Aorta (tissue), 5 donors: ENCODE measurements at regions not wholly inside any gene's neighbourhood (a gene's known extent, or its start where the extent isn't known, plus 50 kb on each side); places are given as distances from the start of the nearest gene placed in this dataset.
A peak's percentile ranks its signal among the peaks of the same experiment; 100 is the strongest.
"Not testable (repeated sequence)": the region's sequence is repeated elsewhere in the genome, so short reads cannot be mapped to it uniquely, and the experiment has no call there.

Source experiments
- ATAC-seq: fragments of 200-7000 bp; cut with Tn5 transposase; one replicate; pipeline ENCODE4 v1.9.1; 2022; ENCODE audit warnings: moderate library complexity; ENCODE audit not compliant: low FRiP score
- DNase-seq, 2 donors: peaks; one replicate each; pipeline ENCODE4 v3.0.0-alpha.2; 2020
- H3K27ac ChIP-seq, 2 donors: one replicate each; pipeline ENCODE4 v1.5.1; 2013; ENCODE audit warnings: low read length in 2 of 2, mild to moderate bottlenecking in 2 of 2, moderate library complexity in 2 of 2, control low read depth in 1 of 2, inconsistent platforms in 1 of 2, low read depth in 1 of 2
- H3K27me3 ChIP-seq, 2 donors: one replicate each; pipeline ENCODE4 v1.6.1; 2013; ENCODE audit warnings: control low read depth in 1 of 2, low read length in 1 of 2, mild to moderate bottlenecking in 1 of 2, moderate library complexity in 1 of 2; ENCODE audit not compliant: insufficient read depth in 2 of 2, control insufficient read depth in 1 of 2
- H3K36me3 ChIP-seq, 2 donors: one replicate each; pipeline ENCODE4 v1.6.1; 2013; ENCODE audit warnings: control low read depth in 1 of 2, low read length in 1 of 2, mild to moderate bottlenecking in 1 of 2; ENCODE audit not compliant: insufficient read depth in 2 of 2, control insufficient read depth in 1 of 2
- H3K4me1 ChIP-seq, 2 donors: one replicate each; pipeline ENCODE4 v1.6.1; 2013; ENCODE audit warnings: low read length in 2 of 2, control low read depth in 1 of 2, mild to moderate bottlenecking in 1 of 2, moderate library complexity in 1 of 2; ENCODE audit not compliant: insufficient read depth in 2 of 2, control insufficient read depth in 1 of 2
- H3K4me3 ChIP-seq, 2 donors: one replicate each; pipeline ENCODE4 v1.5.1; 2013; ENCODE audit warnings: low read length in 2 of 2, control low read depth in 1 of 2, mild to moderate bottlenecking in 1 of 2
- H3K9me3 ChIP-seq: one replicate; pipeline ENCODE4 v1.6.1; 2013; ENCODE audit warnings: mild to moderate bottlenecking, low read length; ENCODE audit not compliant: control insufficient read depth
- WGBS, 2 donors: extraction: QIAGEN DNeasy Blood & Tissue Kit; methylation state at CpG; one replicate each; pipeline ENCODE4 v1.1.7; 2013; 5-methylcytosine and 5-hydroxymethylcytosine counted together
- intact Hi-C, 2 donors: fragments of 100-400 bp; cut with DNase I; formaldehyde crosslinking; loops; one replicate each; pipeline versions ENCODE4 v1.14.2 to v1.15.0; 2022
- donor health status: healthy with polysubstance abuse.
- donor health status: Bipolar disorder and iron deficiency.
- donor health status: DM: no; HTN: no; CAD: no.
- donor health status: DM: no; HTN: no; CAD: no.
- donor health status: DM: yes; HTN: yes; CAD: no.

- no peak for DNase-seq
- no peaks in the 10 kb centered on the region for H3K27me3 ChIP-seq
Measured at GRCh38 chr12:131644481-131644880, 66.4 kb upstream of the SFSWAP start.

GRCh38 chr12:131644917-131645316, 66.0 kb upstream of the SFSWAP start:
- not testable (repeated sequence) for ATAC-seq, DNase-seq, H3K27ac ChIP-seq, H3K4me3 ChIP-seq, H3K9me3 ChIP-seq, H3K27me3 ChIP-seq, H3K36me3 ChIP-seq, H3K4me1 ChIP-seq
- intact Hi-C loops, result loop anchor here (5.0 kb wide), 1 partner anchor 333 kb away; no protein-coding TSS in a partner anchor
- WGBS, 2 donors, result 65 to 81% methylated on average over 9 of the region's 9 CpGs

More at GRCh38 chr12:131644481-131644880, 66.4 kb upstream of the SFSWAP start:
- intact Hi-C loops, result loop anchor here (5.0 kb wide), 1 partner anchor 332 kb away; no protein-coding TSS in a partner anchor
- no peaks in the 10 kb centered on the region for H3K36me3 ChIP-seq
- H3K27ac ChIP-seq, result no peak overlapping the region
- 69 to 73% methylated on average over 1 of the region's 1 CpG for WGBS, 2 donors
- ATAC-seq, result peak; percentile 41
- no peaks in the 10 kb centered on the region for H3K9me3 ChIP-seq
- H3K4me3 ChIP-seq, result no peak overlapping the region
- no peaks in the 10 kb centered on the region for H3K4me1 ChIP-seq

GRCh38 chr12:131645557-131645956, 65.3 kb upstream of the SFSWAP start:
- H3K4me1 ChIP-seq, DNase-seq, H3K36me3 ChIP-seq, H3K4me3 ChIP-seq, H3K27ac ChIP-seq, ATAC-seq, intact Hi-C loops, H3K9me3 ChIP-seq, H3K27me3 ChIP-seq: not testable (repeated sequence)
- 29 to 40% methylated on average over 7 to 12 of the region's 13 CpGs for WGBS, 2 donors

GRCh38 chr12:131646444-131646843, 64.4 kb upstream of the SFSWAP start:
- intact Hi-C loops, H3K4me3 ChIP-seq, DNase-seq, H3K9me3 ChIP-seq, H3K4me1 ChIP-seq, H3K36me3 ChIP-seq, H3K27ac ChIP-seq, ATAC-seq, H3K27me3 ChIP-seq: not testable (repeated sequence)
- WGBS, 2 donors, result 6 to 14% methylated on average over 4 to 6 of the region's 9 CpGs

- ATAC-seq (no peak), DNase-seq (no peak)
- H3K9me3 ChIP-seq, result no peaks in the 10 kb centered on the region
- 90 to 92% methylated on average over 4 of the region's 4 CpGs for WGBS, 2 donors
- no peaks in the 10 kb centered on the region for H3K4me1 ChIP-seq
- H3K27me3 ChIP-seq, result no peaks in the 10 kb centered on the region
- no peak overlapping the region for H3K4me3 ChIP-seq
- no peaks in the 10 kb centered on the region for H3K36me3 ChIP-seq
- H3K27ac ChIP-seq, result no peak overlapping the region
- intact Hi-C loops, result no loop called here
Measured at GRCh38 chr12:131647667-131648066, 63.2 kb upstream of the SFSWAP start.

- H3K27ac ChIP-seq, H3K4me3 ChIP-seq, H3K27me3 ChIP-seq, H3K4me1 ChIP-seq, H3K9me3 ChIP-seq, intact Hi-C loops, H3K36me3 ChIP-seq: not testable (repeated sequence)
- DNase-seq (peak in 1 of 2 donors; percentile 16), ATAC-seq (peak; percentile 23)
- WGBS, 2 donors, result 72 to 73% methylated on average over 9 of the region's 13 CpGs
Measured at GRCh38 chr12:131655469-131656174, 55.3 kb upstream of the SFSWAP start.

- ATAC-seq, H3K9me3 ChIP-seq, H3K4me1 ChIP-seq, H3K27ac ChIP-seq, H3K4me3 ChIP-seq, H3K36me3 ChIP-seq, DNase-seq, intact Hi-C loops, H3K27me3 ChIP-seq: not testable (repeated sequence)
- WGBS, 2 donors, result 90 to 95% methylated on average over 4 to 5 of the region's 5 CpGs
Measured at GRCh38 chr12:131656796-131657195, 54.1 kb upstream of the SFSWAP start.

- peak in 1 of 2 donors; percentile 2 for DNase-seq
- H3K27me3 ChIP-seq, ATAC-seq, H3K4me1 ChIP-seq, H3K27ac ChIP-seq, H3K9me3 ChIP-seq, intact Hi-C loops, H3K4me3 ChIP-seq, H3K36me3 ChIP-seq: not testable (repeated sequence)
- WGBS, 2 donors, result 59 to 62% methylated on average over 6 of the region's 8 CpGs
Measured at GRCh38 chr12:131658605-131659004, 52.3 kb upstream of the SFSWAP start.

- H3K4me1 ChIP-seq, H3K36me3 ChIP-seq, intact Hi-C loops, H3K4me3 ChIP-seq, ATAC-seq, H3K27me3 ChIP-seq, H3K27ac ChIP-seq, H3K9me3 ChIP-seq: not testable (repeated sequence)
- WGBS, 2 donors, result 46 to 63% methylated on average over 4 to 8 of the region's 8 CpGs
- DNase-seq, result peak in 1 of 2 donors; percentile 5
Measured at GRCh38 chr12:131659484-131659883, 51.4 kb upstream of the SFSWAP start.
